Neural cell (in vitro differentiated cells): ENCODE measurements at regions not wholly inside any gene's neighbourhood (a gene's known extent, or its start where the extent isn't known, plus 50 kb on each side); places are given as distances from the start of the nearest gene placed in this dataset.
"Not testable (repeated sequence)": the region's sequence is repeated elsewhere in the genome, so short reads cannot be mapped to it uniquely, and the experiment has no call there.

Experiments
- H2AFZ ChIP-seq: fragments of 200-600, 300-800 bp; sonication (generic), shearing (Covaris generic); 2 replicates; pipeline ENCODE4 v1.6.0; 2014; ENCODE audit warnings: low read depth, mild to moderate bottlenecking, antibody characterized with exemption, low read length, moderate library complexity
- H3F3A ChIP-seq: fragments of 200-600 bp; shearing (Covaris generic); 2 replicates; pipeline ENCODE4 v1.6.1; 2016; ENCODE audit warnings: mild to moderate bottlenecking, moderate library complexity, mixed read lengths, antibody characterized with exemption, low read length; ENCODE audit not compliant: insufficient read depth, poor library complexity, severe bottlenecking
- H3K27ac ChIP-seq: fragments of 200-600, 300-800 bp; sonication (generic), shearing (Covaris generic); 2 replicates; pipeline ENCODE4 v1.5.1; 2014; ENCODE audit warnings: mild to moderate bottlenecking, low read length, moderate library complexity
- H3K27me3 ChIP-seq: fragments of 300-800, 200-600 bp; sonication (generic), shearing (Covaris generic); 2 replicates; pipeline ENCODE4 v1.6.0; 2014; ENCODE audit warnings: mild to moderate bottlenecking, low read depth, low read length, moderate library complexity; ENCODE audit not compliant: insufficient read depth
- H3K36me3 ChIP-seq: fragments of 300-800, 200-600 bp; sonication (generic), shearing (Covaris generic); 2 replicates; pipeline ENCODE4 v1.5.1; 2014; ENCODE audit warnings: mild to moderate bottlenecking, antibody characterized with exemption, low read length, moderate library complexity; ENCODE audit not compliant: insufficient read depth
- H3K4me2 ChIP-seq: fragments of 300-800, 200-600 bp; sonication (generic), shearing (Covaris generic); 2 replicates; pipeline ENCODE4 v1.6.0; 2014; ENCODE audit warnings: mild to moderate bottlenecking, low read length
- H3K4me3 ChIP-seq: fragments of 300-800, 200-600 bp; sonication (generic), shearing (Covaris generic); 2 replicates; pipeline ENCODE4 v1.5.1; 2014; ENCODE audit warnings: mild to moderate bottlenecking, low read length, moderate library complexity
- H3K79me2 ChIP-seq: fragments of 200-600 bp; shearing (Covaris generic); replicated peaks from 2 replicates; pipeline ENCODE4 v1.6.0; 2014; ENCODE audit warnings: mild to moderate bottlenecking, low read length, moderate library complexity; ENCODE audit not compliant: insufficient read depth
- H3K9ac ChIP-seq: fragments of 300-800, 200-600 bp; sonication (generic), shearing (Covaris generic); 2 replicates; pipeline ENCODE4 v1.6.1; 2016; ENCODE audit warnings: mild to moderate bottlenecking, low read length, mixed read lengths
- H3K9me2 ChIP-seq: fragments of 200-600 bp; shearing (Covaris generic); 2 replicates; pipeline ENCODE4 v1.6.1; 2016; ENCODE audit warnings: mild to moderate bottlenecking, low read length, mixed read lengths; ENCODE audit not compliant: insufficient read depth
- H3K9me3 ChIP-seq: fragments of 200-600, 300-800 bp; sonication (generic), shearing (Covaris generic); 2 replicates; pipeline ENCODE4 v1.6.1; 2016; ENCODE audit warnings: mild to moderate bottlenecking, mixed run types, low read length, moderate library complexity, mixed read lengths
- H4K20me1 ChIP-seq: fragments of 200-600 bp; shearing (Covaris generic); 2 replicates; pipeline ENCODE4 v1.6.1; 2016; ENCODE audit warnings: mild to moderate bottlenecking, mixed run types; ENCODE audit not compliant: insufficient read depth
- CTCF ChIP-seq: fragments of 450-650 bp; IDR thresholded peaks from 2 replicates; pipeline ENCODE4 v1.5.1; 2014; ENCODE audit warnings: antibody characterized with exemption, mild to moderate bottlenecking, moderate library complexity; ENCODE audit not compliant: poor library complexity, severe bottlenecking
- EP300 ChIP-seq: fragments of 450-650 bp; conservative IDR thresholded peaks from 2 replicates; pipeline ENCODE4 v1.6.1; 2014; ENCODE audit warnings: antibody characterized with exemption, mild to moderate bottlenecking, moderate library complexity; ENCODE audit not compliant: poor library complexity, severe bottlenecking
- EZH2 ChIP-seq: fragments of 200-600, 300-800 bp; shearing (Covaris generic), sonication (generic); IDR thresholded peaks from 2 replicates; pipeline ENCODE4 v1.6.1; 2014; ENCODE audit warnings: antibody characterized with exemption, low read length, borderline replicate concordance, mild to moderate bottlenecking; ENCODE audit not compliant: insufficient read depth, poor library complexity, severe bottlenecking
- MXI1 ChIP-seq: fragments of 450-650 bp; conservative IDR thresholded peaks from 2 replicates; pipeline ENCODE4 v1.6.1; 2014; ENCODE audit warnings: antibody characterized with exemption, mild to moderate bottlenecking; ENCODE audit not compliant: poor library complexity, severe bottlenecking
- POLR2AphosphoS5 ChIP-seq: IDR thresholded peaks from 2 replicates; pipeline ENCODE4 v1.6.1; 2012
- RAD21 ChIP-seq: fragments of 450-650 bp; conservative IDR thresholded peaks from 2 replicates; pipeline ENCODE4 v1.6.1; 2014; ENCODE audit warnings: antibody characterized with exemption, mild to moderate bottlenecking, moderate library complexity
- REST ChIP-seq: IDR thresholded peaks from 2 replicates; pipeline ENCODE4 v1.6.1; 2012; ENCODE audit warnings: borderline replicate concordance
- SMC3 ChIP-seq: fragments of 450-650 bp; conservative IDR thresholded peaks from 2 replicates; pipeline ENCODE4 v1.6.1; 2014; ENCODE audit warnings: antibody characterized with exemption, mild to moderate bottlenecking, moderate library complexity; ENCODE audit not compliant: poor library complexity
- TAF1 ChIP-seq: IDR thresholded peaks from 2 replicates; pipeline ENCODE4 v1.6.1; 2012; ENCODE audit warnings: low read depth

- Histone ChIP-seq H3K9me3 (no peaks in the 10 kb centered on the region), H3K79me2 (no peaks in the 10 kb centered on the region), H3K9ac (no peak overlapping the region), H3K36me3 (no peaks in the 10 kb centered on the region), H4K20me1 (no peaks in the 10 kb centered on the region), H2AFZ (no peak overlapping the region), H3K27me3 (no peaks in the 10 kb centered on the region), H3F3A (no peaks in the 10 kb centered on the region), H3K9me2 (no peaks in the 10 kb centered on the region), H3K4me2 (no peak overlapping the region), H3K27ac (no peak overlapping the region), H3K4me3 (no peak overlapping the region)
- TF ChIP-seq EZH2 (no peak), MXI1 (no peak), TAF1 (no peak), SMC3 (no peak), CTCF (no peak), REST (no peak), POLR2AphosphoS5 (no peak), RAD21 (no peak), EP300 (no peak)
These were observed 429.4 kb upstream of the AKR1E2 start for GRCh38 chr10:4396401-4397283.

GRCh38 chr10:4395731-4396130 is 430.3 kb upstream of the AKR1E2 start:
- Histone ChIP-seq H3K9ac (no peak overlapping the region), H3K79me2 (no peaks in the 10 kb centered on the region), H3K27me3 (no peaks in the 10 kb centered on the region), H3K9me3 (no peaks in the 10 kb centered on the region), H3K4me2 (no peak overlapping the region), H2AFZ (no peak overlapping the region), H3K9me2 (no peaks in the 10 kb centered on the region), H3F3A (no peaks in the 10 kb centered on the region), H4K20me1 (no peaks in the 10 kb centered on the region), H3K4me3 (no peak overlapping the region), H3K36me3 (no peaks in the 10 kb centered on the region), H3K27ac (no peak overlapping the region)
- TF ChIP-seq EP300 (no peak), TAF1 (no peak)

GRCh38 chr10:4394455-4394854 is 431.6 kb upstream of the AKR1E2 start:
- not testable (repeated sequence) for H3K27me3 ChIP-seq, H3K79me2 ChIP-seq, H3K9me2 ChIP-seq, H3K4me3 ChIP-seq, H3K4me2 ChIP-seq, H3K27ac ChIP-seq, H4K20me1 ChIP-seq, H3K9ac ChIP-seq, H2AFZ ChIP-seq, H3K36me3 ChIP-seq, H3F3A ChIP-seq, H3K9me3 ChIP-seq
